HUES48 (cell line): ENCODE measurements at regions not wholly inside any gene's neighbourhood (a gene's known extent, or its start where the extent isn't known, plus 50 kb on each side); places are given as distances from the start of the nearest gene placed in this dataset.
A peak's percentile ranks its signal among the peaks of the same experiment; 100 is the strongest.

Experiments
- H3K27ac ChIP-seq: one replicate; pipeline ENCODE4 v1.7.0; 2013; ENCODE audit warnings: low read depth, low read length, inconsistent platforms
- H3K27me3 ChIP-seq: 2 replicates; pipeline ENCODE4 v1.6.1; 2013; ENCODE audit warnings: mild to moderate bottlenecking, low read length; ENCODE audit not compliant: control insufficient read depth, insufficient read depth
- H3K36me3 ChIP-seq: 2 replicates; pipeline ENCODE4 v1.6.1; 2013; ENCODE audit warnings: low read length; ENCODE audit not compliant: control insufficient read depth, insufficient read depth
- H3K4me1 ChIP-seq: 2 replicates; pipeline ENCODE4 v1.6.1; 2013; ENCODE audit warnings: mild to moderate bottlenecking, low read length; ENCODE audit not compliant: control insufficient read depth, insufficient read depth
- H3K4me3 ChIP-seq: 2 replicates; pipeline ENCODE4 v1.5.1; 2013; ENCODE audit warnings: mild to moderate bottlenecking, low read depth, low read length
- H3K9ac ChIP-seq: 2 replicates; pipeline ENCODE4 v1.6.1; 2013; ENCODE audit warnings: mild to moderate bottlenecking, low read depth, low read length, moderate library complexity
- H3K9me3 ChIP-seq: 2 replicates; pipeline ENCODE4 v1.6.1; 2013; ENCODE audit warnings: low read length; ENCODE audit not compliant: control insufficient read depth, insufficient read depth

DNA sequence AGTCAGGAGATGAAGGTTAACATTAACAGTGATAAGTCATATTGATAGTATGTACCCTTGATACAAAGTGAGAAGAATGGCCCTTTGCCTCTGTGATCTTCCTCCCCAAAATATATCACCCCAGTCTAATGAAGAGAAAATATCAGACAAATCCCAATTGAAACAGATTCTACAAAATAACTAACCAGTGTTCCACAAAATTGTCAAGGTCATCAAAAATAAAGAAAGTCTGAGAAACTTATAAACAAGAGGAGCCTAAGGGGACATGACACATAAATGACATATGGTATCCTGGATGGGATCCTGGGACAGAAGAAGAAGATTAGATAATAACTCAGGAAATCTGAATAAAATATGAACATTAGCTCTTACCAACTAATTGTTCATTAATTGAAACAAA is 398.4 kb downstream of the DSC3 start:
- no peak overlapping the region for H3K27ac ChIP-seq
- no peaks in the 10 kb centered on the region for H3K9me3 ChIP-seq
- no peaks in the 10 kb centered on the region for H3K36me3 ChIP-seq
- H3K4me3 ChIP-seq, result no peak overlapping the region
- H3K27me3 ChIP-seq, result no peaks in the 10 kb centered on the region
- no peak overlapping the region for H3K9ac ChIP-seq
- H3K4me1 ChIP-seq, result no peaks in the 10 kb centered on the region

DNA sequence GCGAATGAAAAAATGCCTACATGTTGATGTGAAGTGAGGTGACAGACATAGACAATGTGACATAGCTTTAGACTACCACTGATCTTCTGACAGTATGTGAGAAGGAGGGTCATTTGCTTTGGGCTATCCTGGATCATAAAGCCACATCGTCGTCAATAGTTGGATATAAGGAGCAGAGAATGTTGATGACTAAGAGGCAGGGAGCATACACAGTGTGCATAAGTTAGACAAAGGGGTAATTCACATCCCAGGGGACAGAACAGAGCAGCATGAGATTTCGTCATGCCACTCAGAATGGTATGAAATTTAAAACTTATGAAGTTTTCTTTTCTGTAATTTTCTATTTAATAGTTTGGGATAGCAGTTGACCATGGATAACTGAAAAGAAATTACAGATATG is 403.2 kb downstream of the DSC3 start:
- no peak overlapping the region for H3K27ac ChIP-seq
- no peaks in the 10 kb centered on the region for H3K9me3 ChIP-seq
- H3K4me1 ChIP-seq, result no peaks in the 10 kb centered on the region
- H3K4me3 ChIP-seq, result no peak overlapping the region
- H3K36me3 ChIP-seq, result no peaks in the 10 kb centered on the region
- no peak overlapping the region for H3K9ac ChIP-seq
- H3K27me3 ChIP-seq, result no peaks in the 10 kb centered on the region

- Histone ChIP-seq H3K36me3 (no peaks in the 10 kb centered on the region), H3K4me1 (peaks cover 19% of the 10 kb centered on the region), H3K27me3 (peaks cover 4% of the 10 kb centered on the region; the same call in 1 of the 2 replicates), H3K27ac (no peak overlapping the region), H3K9ac (no peak overlapping the region), H3K9me3 (peaks cover 2% of the 10 kb centered on the region; the same call in 1 of the 2 replicates), H3K4me3 (no peak overlapping the region)
Observed at GRCh38 chr18:30634249-30634648, 408.3 kb downstream of the DSC3 start.

GRCh38 chr18:30632071-30632698 is 410.4 kb downstream of the DSC3 start:
- Histone ChIP-seq H3K27me3 (peaks cover 4% of the 10 kb centered on the region; the same call in 1 of the 2 replicates), H3K4me3 (0 out of 2 replicates have a peak overlapping the region, but pooled peaks have one; percentile 24), H3K27ac (peak overlapping the region; percentile 61), H3K9ac (no peak overlapping the region), H3K9me3 (peaks cover 7% of the 10 kb centered on the region; the same call in 1 of the 2 replicates), H3K36me3 (no peaks in the 10 kb centered on the region), H3K4me1 (peaks cover 19% of the 10 kb centered on the region)

- H3K36me3 ChIP-seq, result no peaks in the 10 kb centered on the region
- H3K27me3 ChIP-seq, result peaks cover 25% of the 10 kb centered on the region
- 0 out of 2 replicates have a peak, but pooled peaks cover 7% of the 10 kb centered on the region for H3K9me3 ChIP-seq
- no peak overlapping the region for H3K9ac ChIP-seq
- no peak overlapping the region for H3K4me3 ChIP-seq
- peaks cover 28% of the 10 kb centered on the region for H3K4me1 ChIP-seq
- no peak overlapping the region for H3K27ac ChIP-seq
Observed at GRCh38 chr18:30625961-30626360, 416.6 kb downstream of the DSC3 start.

DNA sequence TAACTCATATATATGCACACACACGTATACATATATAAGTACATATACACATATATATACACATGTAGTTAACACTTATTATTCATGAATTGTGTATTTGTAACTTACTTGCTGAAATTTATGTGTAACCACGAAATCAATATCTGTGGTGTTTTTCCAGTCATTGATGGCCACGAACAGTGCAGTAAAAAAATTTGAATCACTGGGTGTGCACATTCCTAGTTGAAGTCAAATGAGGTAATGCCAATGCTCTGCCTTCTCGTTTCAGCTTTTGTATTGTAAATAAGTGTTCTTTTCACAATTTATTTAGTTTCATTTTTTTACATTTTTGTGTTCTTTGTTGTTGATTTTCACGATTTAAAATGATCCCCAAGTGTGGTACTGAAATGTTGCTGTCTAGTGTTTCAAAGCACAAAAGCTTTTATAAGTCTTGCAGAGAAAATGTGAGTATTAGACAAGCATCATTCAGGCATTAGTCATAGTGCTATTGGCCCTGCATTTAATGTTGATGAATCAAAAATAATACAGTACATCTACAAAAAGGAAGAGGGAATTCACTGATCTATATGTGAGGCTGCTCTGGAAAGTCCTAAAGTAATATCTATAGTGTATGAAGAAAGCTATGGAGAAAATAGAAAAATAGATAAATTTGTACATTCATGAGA is 419.0 kb downstream of the DSC3 start:
- Histone ChIP-seq H3K4me3 (no peak overlapping the region), H3K9ac (no peak overlapping the region), H3K36me3 (no peaks in the 10 kb centered on the region), H3K27ac (no peak overlapping the region), H3K27me3 (peaks cover 20% of the 10 kb centered on the region; the same call in 1 of the 2 replicates), H3K9me3 (0 out of 2 replicates have a peak, but pooled peaks cover 2% of the 10 kb centered on the region), H3K4me1 (peaks cover 26% of the 10 kb centered on the region)

GRCh38 chr18:30622635-30623034 is 419.9 kb downstream of the DSC3 start:
- Histone ChIP-seq H3K4me1 (peaks cover 26% of the 10 kb centered on the region), H3K9me3 (no peaks in the 10 kb centered on the region), H3K9ac (no peak overlapping the region), H3K36me3 (no peaks in the 10 kb centered on the region), H3K27ac (no peak overlapping the region), H3K27me3 (peaks cover 20% of the 10 kb centered on the region; the same call in 1 of the 2 replicates), H3K4me3 (peak overlapping the region; percentile 3; the same call in 1 of the 2 replicates)

- H3K4me3 ChIP-seq, result no peak overlapping the region
- no peak overlapping the region for H3K27ac ChIP-seq
- H3K9ac ChIP-seq, result no peak overlapping the region
- peaks cover 26% of the 10 kb centered on the region for H3K4me1 ChIP-seq
- peaks cover 20% of the 10 kb centered on the region; the same call in 1 of the 2 replicates for H3K27me3 ChIP-seq
- H3K36me3 ChIP-seq, result no peaks in the 10 kb centered on the region
- no peaks in the 10 kb centered on the region for H3K9me3 ChIP-seq
Observed at GRCh38 chr18:30622104-30622503, 420.4 kb downstream of the DSC3 start.

- 0 out of 2 replicates have a peak, but pooled peaks cover 11% of the 10 kb centered on the region for H3K27me3 ChIP-seq
- H3K36me3 ChIP-seq, result no peaks in the 10 kb centered on the region
- H3K4me3 ChIP-seq, result no peak overlapping the region
- peaks cover 18% of the 10 kb centered on the region for H3K4me1 ChIP-seq
- H3K9me3 ChIP-seq, result no peaks in the 10 kb centered on the region
- H3K9ac ChIP-seq, result no peak overlapping the region
- no peak overlapping the region for H3K27ac ChIP-seq
Observed at GRCh38 chr18:30618567-30618966, 424.0 kb downstream of the DSC3 start.

GRCh38 chr18:30616414-30616813 is 426.1 kb downstream of the DSC3 start:
- Histone ChIP-seq H3K4me3 (no peak overlapping the region), H3K27ac (no peak overlapping the region), H3K36me3 (no peaks in the 10 kb centered on the region), H3K27me3 (0 out of 2 replicates have a peak, but pooled peaks cover 2% of the 10 kb centered on the region), H3K9me3 (no peaks in the 10 kb centered on the region), H3K4me1 (peaks cover 2% of the 10 kb centered on the region; the same call in 1 of the 2 replicates), H3K9ac (no peak overlapping the region)

DNA sequence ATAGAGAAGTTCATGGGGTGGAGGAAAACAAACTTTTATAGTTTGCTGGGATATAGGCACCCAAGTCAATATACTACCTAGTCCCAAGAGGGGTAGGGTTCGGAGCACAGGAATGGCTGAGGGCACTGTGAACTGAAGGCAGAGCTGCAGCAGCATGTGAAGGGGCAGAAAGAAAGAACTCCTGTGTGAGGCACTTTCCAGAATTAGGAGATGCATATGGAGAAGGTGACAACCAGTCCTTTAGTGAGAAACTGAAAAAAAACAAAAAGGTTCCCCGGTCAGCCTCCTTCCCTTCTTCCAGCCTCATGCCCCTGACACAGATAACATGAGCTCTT is 429.1 kb downstream of the DSC3 start:
- Histone ChIP-seq H3K27ac (peak overlapping the region; percentile 60), H3K4me1 (peaks cover 2% of the 10 kb centered on the region; the same call in 1 of the 2 replicates), H3K4me3 (no peak overlapping the region), H3K27me3 (no peaks in the 10 kb centered on the region), H3K36me3 (no peaks in the 10 kb centered on the region), H3K9me3 (no peaks in the 10 kb centered on the region), H3K9ac (no peak overlapping the region)
